ENCODE measurements at regions not wholly inside any gene's neighbourhood (a gene's known extent, or its start where the extent isn't known, plus 50 kb on each side); places are given as distances from the start of the nearest gene placed in this dataset.

- TF ChIP-seq POLR2A (IDR thresholded peaks at IDR 0.05) = no peak
- no peak for TF ChIP-seq EP300 (IDR thresholded peaks at IDR 0.05)
- TF ChIP-seq POLR2AphosphoS5 (IDR thresholded peaks at IDR 0.05) = no peak
- no peak for TF ChIP-seq CTCF (IDR thresholded peaks at IDR 0.05)
These were observed 129.6 kb upstream of the NMUR2 start for GRCh38 chr5:152534641-152535040.

GRCh38 chr5:152542741-152543140 lies 137.7 kb upstream of the NMUR2 start:
- intact Hi-C loops (cut with DNase I) = no loop called here

More at GRCh38 chr5:152534641-152535040, 129.6 kb upstream of the NMUR2 start:
- Histone ChIP-seq H3K27me3 (no peaks in the 10 kb centered on the region), H3K4me3 (no peak overlapping the region), H3K9me3 (no peaks in the 10 kb centered on the region), H3K36me3 (no peaks in the 10 kb centered on the region), H3K27ac (no peak overlapping the region), H3K4me1 (no peaks in the 10 kb centered on the region)
- WGBS, 2 donors = 28 to 48% methylated on average over 1 of the region's 1 CpG
- intact Hi-C loops (cut with DNase I) = no loop called here
- DNase-seq = no peak

GRCh38 chr5:152546493-152546892 lies 141.4 kb upstream of the NMUR2 start:
- TF ChIP-seq EP300 (IDR thresholded peaks at IDR 0.05) (no peak), POLR2AphosphoS5 (IDR thresholded peaks at IDR 0.05) (no peak), POLR2A (IDR thresholded peaks at IDR 0.05) (no peak), CTCF (IDR thresholded peaks at IDR 0.05) (no peak)
- no peak overlapping the region for H3K4me3 ChIP-seq
- 87 to 88% methylated on average over 2 of the region's 2 CpGs for WGBS, 2 donors

More at GRCh38 chr5:152542741-152543140, 137.7 kb upstream of the NMUR2 start:
- no peaks in the 10 kb centered on the region for H3K9me3 ChIP-seq
- H3K27me3 ChIP-seq = no peaks in the 10 kb centered on the region
- no peak overlapping the region for H3K27ac ChIP-seq
- no peak overlapping the region for H3K4me3 ChIP-seq
- DNase-seq = no peak
- H3K4me1 ChIP-seq = no peaks in the 10 kb centered on the region
- TF ChIP-seq POLR2AphosphoS5 (IDR thresholded peaks at IDR 0.05) (no peak), EP300 (IDR thresholded peaks at IDR 0.05) (no peak), CTCF (IDR thresholded peaks at IDR 0.05) (no peak), POLR2A (IDR thresholded peaks at IDR 0.05) (no peak)
- H3K36me3 ChIP-seq = no peaks in the 10 kb centered on the region
- 5 to 12% methylated on average over 3 of the region's 3 CpGs for WGBS, 2 donors

GRCh38 chr5:152547202-152547601 lies 142.1 kb upstream of the NMUR2 start:
- WGBS, 2 donors = 69% methylated on average over 5 of the region's 5 CpGs
- H3K27me3 ChIP-seq = no peaks in the 10 kb centered on the region
- TF ChIP-seq POLR2AphosphoS5 (IDR thresholded peaks at IDR 0.05) (no peak), CTCF (IDR thresholded peaks at IDR 0.05) (no peak), POLR2A (IDR thresholded peaks at IDR 0.05) (no peak), EP300 (IDR thresholded peaks at IDR 0.05) (no peak)
- H3K4me1 ChIP-seq = no peaks in the 10 kb centered on the region
- H3K36me3 ChIP-seq = no peaks in the 10 kb centered on the region
- no peaks in the 10 kb centered on the region for H3K9me3 ChIP-seq
- no peak overlapping the region for H3K27ac ChIP-seq
- intact Hi-C loops (cut with DNase I) = no loop called here
- H3K4me3 ChIP-seq = no peak overlapping the region
- no peak for DNase-seq

More at GRCh38 chr5:152546493-152546892, 141.4 kb upstream of the NMUR2 start:
- intact Hi-C loops (cut with DNase I) = no loop called here
- DNase-seq = no peak
- H3K4me1 ChIP-seq = no peaks in the 10 kb centered on the region
- H3K36me3 ChIP-seq = no peaks in the 10 kb centered on the region
- no peaks in the 10 kb centered on the region for H3K9me3 ChIP-seq
- H3K27me3 ChIP-seq = no peaks in the 10 kb centered on the region
- H3K27ac ChIP-seq = no peak overlapping the region

GRCh38 chr5:152549709-152550108 lies 144.6 kb upstream of the NMUR2 start:
- DNase-seq = no peak
- Histone ChIP-seq H3K27ac (no peak overlapping the region), H3K4me1 (no peaks in the 10 kb centered on the region), H3K27me3 (no peaks in the 10 kb centered on the region), H3K9me3 (no peaks in the 10 kb centered on the region), H3K36me3 (no peaks in the 10 kb centered on the region), H3K4me3 (no peak overlapping the region)
- 59 to 73% methylated on average over 2 of the region's 2 CpGs for WGBS, 2 donors
- TF ChIP-seq POLR2AphosphoS5 (IDR thresholded peaks at IDR 0.05) (no peak), CTCF (IDR thresholded peaks at IDR 0.05) (no peak), EP300 (IDR thresholded peaks at IDR 0.05) (no peak), POLR2A (IDR thresholded peaks at IDR 0.05) (no peak)
- intact Hi-C loops (cut with DNase I) = no loop called here

All from sigmoid colon (tissue), 6 donors.